Right hindlimb (tissue), 1 donor: ENCODE measurements at regions not wholly inside any gene's neighbourhood (a gene's known extent, or its start where the extent isn't known, plus 50 kb on each side); places are given as distances from the start of the nearest gene placed in this dataset.

Experiments used
- DNase-seq: peaks from one replicate; pipeline ENCODE4 v3.0.0-alpha.2; 2018

DNA sequence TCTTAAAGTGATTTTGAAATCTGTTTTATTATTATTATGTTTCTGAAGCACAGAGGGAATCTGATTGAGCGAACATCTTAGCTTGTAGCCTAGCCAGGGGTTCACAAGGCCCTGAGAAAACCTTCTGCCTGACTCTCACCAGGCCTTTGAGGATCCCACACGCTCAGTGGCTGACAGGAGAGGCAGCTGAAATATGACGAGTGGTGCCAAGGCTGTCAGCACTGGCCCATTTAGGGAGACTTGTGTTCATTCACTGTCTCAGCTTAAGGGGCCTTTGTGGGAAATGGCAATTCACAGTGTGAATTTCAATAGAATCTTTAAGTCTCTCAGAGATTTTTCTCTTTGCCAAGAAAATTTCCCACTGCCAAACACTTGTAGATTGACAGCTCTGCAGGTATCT is 770.9 kb downstream of the TUSC7 start:
- DNase-seq: no peak

DNA sequence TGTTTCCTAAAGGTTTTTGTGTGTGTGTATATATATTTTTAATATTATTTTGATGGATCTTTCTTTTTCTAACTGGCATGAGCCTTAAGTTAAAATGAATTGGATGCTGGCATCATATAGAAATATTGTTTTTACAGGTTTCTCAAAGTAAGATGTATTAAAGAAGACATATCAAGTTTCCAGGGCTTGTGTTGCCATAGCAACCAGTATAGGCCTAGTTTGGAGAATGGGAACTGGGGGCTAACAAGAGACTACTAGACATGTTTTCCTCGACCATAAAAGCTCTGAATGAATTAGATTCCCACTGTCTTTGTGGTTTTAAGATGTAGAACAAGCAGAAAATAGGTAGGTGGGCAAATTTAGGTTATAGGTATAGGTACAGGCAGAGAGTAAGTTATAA is 771.4 kb downstream of the TUSC7 start:
- DNase-seq: no peak

- DNase-seq: no peak
Observed at GRCh38 chr3:117483839-117484238, 774.3 kb downstream of the TUSC7 start.

- DNase-seq: no peak
Observed at GRCh38 chr3:117485841-117486240, 776.3 kb downstream of the TUSC7 start.

- no peak for DNase-seq
Observed at GRCh38 chr3:117486719-117487716, 777.4 kb downstream of the TUSC7 start.

GRCh38 chr3:117488983-117489382 is 779.4 kb downstream of the TUSC7 start:
- DNase-seq: no peak

DNA sequence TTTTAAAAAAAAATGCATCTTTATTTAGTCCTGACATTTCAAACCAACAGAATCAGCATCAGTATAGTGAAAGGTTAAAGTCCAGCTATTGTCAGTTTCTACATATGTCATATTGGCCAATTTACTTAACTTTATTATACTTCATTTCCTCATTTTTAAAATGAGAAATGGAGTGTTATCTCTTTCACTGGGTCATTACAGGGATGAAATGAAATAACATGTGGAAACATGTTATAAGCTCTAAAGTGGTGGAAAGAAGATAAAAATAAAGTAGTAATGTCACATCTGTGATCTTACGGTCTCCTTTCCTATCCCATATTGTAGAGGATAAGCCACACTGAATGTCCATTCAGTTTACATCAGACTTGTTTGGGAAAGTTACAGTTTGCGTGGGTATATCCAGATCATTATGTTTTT is 780.1 kb downstream of the TUSC7 start:
- no peak for DNase-seq

DNA sequence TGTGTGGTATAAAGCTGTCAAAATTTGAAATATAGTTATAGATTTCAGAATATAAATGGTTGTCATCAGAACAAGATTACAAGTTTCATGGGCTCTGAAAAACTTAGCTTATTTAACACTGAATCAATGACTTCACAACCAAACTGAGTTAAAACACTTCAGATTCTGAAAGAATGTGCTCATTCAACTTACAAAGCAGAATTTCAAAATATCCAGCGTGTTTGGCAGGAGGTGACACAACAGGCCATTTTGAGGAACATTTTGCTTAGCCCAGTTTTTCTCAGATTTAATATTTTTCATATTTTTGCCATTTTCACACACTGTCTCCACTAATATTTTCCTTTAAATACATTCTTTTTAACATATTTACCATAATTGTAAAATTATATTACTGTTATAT is 781.1 kb downstream of the TUSC7 start:
- DNase-seq: no peak

DNA sequence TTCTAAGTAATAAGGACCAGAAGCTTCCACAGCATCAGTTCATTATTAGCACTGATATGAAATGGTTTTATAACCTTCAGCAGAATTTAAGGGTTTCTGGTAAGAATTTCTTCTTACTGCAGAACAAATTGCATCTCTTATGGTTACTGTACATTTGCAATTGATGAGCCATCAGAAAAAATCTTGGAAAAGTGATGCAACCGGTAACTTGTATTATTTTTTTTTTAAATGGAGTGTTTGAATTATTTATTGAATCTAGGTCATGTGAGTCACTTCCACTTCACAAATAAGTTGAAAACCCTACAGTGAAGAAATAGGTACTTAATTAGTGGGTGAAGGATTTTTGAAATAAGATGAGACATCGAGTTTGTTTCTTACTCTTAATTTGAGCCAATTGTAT is 786.0 kb downstream of the TUSC7 start:
- no peak for DNase-seq

DNA sequence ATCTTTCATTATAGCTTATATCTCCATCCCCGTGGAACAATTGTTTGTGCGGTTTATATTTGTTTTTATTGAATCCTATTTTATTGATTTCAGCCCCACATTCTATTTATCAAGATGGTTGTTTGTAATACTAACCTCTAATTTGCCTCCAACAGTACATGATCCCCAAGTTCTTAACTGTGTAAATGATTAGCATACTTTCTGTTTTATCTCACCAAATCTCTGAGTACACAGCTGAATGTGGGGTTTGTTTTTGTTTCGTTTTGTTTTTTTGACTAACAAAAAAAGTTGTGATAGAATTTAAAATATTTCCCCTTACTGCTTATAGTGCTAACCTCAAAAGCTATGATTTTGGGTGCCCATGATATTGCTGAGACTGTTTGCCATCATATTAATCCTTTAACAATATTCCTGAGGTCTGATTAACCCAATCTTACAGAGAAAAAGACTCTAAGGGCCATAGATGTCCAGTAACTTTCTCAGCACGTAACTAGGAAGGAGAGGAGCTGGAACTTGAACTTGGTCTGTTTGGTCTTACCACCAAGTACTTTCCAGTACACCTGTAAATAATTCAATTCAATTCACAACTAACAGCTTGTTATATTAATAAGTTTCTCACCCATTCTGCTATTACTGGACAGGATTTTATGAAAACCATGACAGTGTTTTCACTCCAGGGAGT is 789.8 kb downstream of the TUSC7 start:
- DNase-seq: no peak

DNA sequence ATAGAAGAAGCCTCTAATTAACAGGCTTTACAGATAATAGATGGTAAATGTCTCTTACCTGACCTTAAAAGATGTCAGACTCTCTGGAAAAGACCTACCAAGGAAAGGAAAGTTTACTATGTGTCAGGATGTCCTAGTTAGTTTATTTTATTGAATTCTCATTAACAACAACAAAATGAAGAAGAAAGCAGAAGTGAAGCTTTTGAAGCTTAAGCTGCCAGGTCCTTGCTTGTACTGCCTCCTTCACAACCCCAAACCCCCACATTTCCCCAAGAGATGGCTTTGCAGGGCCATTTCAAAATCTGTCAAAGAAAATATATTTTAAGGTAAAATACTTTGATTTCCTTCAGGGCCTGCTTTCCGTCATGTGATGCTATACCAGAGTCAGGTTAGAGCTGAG is 798.4 kb downstream of the TUSC7 start:
- no peak for DNase-seq

DNA sequence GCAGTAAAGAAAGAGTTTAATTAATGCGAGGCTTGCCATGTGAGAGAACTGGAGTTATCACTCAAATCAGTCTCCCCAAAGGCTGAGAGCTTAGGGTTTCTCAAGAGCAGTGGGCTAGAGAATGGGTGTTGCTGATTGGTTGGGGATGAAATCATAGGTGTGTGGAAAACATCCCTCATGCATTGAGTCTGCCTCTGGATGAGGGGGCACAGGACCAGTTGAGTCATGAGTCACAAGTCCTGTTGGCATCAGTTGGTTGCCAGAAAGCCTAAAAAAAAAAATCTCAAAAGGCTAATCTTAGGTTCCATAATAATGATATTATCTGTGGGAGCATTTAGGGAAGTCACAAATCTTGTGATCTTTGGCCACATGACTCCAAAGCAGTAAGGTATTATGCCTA is 800.3 kb downstream of the TUSC7 start:
- DNase-seq: no peak

DNA sequence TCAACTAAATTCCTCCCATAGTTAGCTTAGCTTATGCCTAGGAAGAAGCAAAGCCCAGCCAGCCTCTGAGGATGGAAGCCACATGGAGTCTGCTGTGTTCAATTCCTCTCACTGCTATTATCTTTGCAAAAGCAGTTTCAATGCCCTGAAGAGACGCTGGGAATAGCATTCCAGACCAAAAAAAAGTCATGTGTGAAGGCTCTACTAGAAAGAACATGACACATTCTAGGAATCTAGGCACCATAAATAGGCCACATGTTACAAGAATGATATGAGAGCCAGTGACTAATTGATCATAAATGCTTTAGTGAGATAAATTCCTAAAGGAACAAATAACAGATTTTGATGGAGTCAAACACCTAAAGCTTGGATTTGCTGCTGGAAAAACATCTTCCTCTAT is 800.8 kb downstream of the TUSC7 start:
- DNase-seq: no peak

- DNase-seq: no peak
Observed at GRCh38 chr3:117512975-117513374, 803.4 kb downstream of the TUSC7 start.

GRCh38 chr3:117515309-117515708 is 805.7 kb downstream of the TUSC7 start:
- no peak for DNase-seq

- DNase-seq: no peak
Observed at GRCh38 chr3:117518364-117518763, 808.8 kb downstream of the TUSC7 start.

- no peak for DNase-seq
Observed at GRCh38 chr3:117519776-117520175, 810.2 kb downstream of the TUSC7 start.

GRCh38 chr3:117520582-117520981 is 811.0 kb downstream of the TUSC7 start:
- no peak for DNase-seq

- no peak for DNase-seq
Observed at GRCh38 chr3:117523418-117523817, 813.8 kb downstream of the TUSC7 start.

GRCh38 chr3:117524890-117525289 is 815.3 kb downstream of the TUSC7 start:
- DNase-seq: no peak

DNA sequence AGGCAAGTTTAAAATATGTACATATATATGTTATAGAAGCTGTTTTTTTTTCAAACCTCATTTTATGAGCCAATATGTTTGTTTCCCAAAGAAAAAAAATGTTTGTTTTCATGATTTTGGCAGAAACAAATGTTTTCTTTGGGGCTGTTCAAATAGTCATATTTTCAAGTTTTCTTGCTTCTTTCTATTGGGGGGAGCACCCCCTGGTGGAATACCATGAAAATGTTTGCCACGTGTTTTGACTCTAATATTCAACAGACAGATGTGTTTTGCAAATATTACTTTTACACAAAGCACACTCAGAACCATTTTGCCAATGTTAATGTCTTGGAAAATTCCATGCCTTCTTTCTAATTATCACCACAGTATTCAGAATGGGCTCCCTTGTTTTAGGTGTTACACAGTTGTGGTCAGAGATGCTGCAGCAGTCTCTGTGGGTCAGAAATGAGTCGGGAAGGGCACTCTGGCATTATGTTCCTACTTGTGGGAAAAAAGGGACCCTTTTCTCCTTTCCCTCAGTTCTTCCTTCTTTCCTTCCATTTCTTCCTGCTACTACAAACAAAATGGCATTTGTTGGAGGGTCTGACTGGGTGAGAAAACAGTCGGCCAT is 817.0 kb downstream of the TUSC7 start:
- peak; percentile 53 for DNase-seq

- DNase-seq: no peak
Observed at GRCh38 chr3:117527346-117527745, 817.8 kb downstream of the TUSC7 start.

- DNase-seq: no peak
Observed at GRCh38 chr3:117528688-117529087, 819.1 kb downstream of the TUSC7 start.
